Ecto neural progenitor cell (in vitro differentiated cells): ENCODE measurements at regions not wholly inside any gene's neighbourhood (a gene's known extent, or its start where the extent isn't known, plus 50 kb on each side); places are given as distances from the start of the nearest gene placed in this dataset.
"Not testable (repeated sequence)": the region's sequence is repeated elsewhere in the genome, so short reads cannot be mapped to it uniquely, and the experiment has no call there.

ENCODE experiments used
- DNase-seq: peaks from one replicate; pipeline ENCODE4 v3.0.0-alpha.2; 2018; ENCODE audit warnings: low spot score

DNA sequence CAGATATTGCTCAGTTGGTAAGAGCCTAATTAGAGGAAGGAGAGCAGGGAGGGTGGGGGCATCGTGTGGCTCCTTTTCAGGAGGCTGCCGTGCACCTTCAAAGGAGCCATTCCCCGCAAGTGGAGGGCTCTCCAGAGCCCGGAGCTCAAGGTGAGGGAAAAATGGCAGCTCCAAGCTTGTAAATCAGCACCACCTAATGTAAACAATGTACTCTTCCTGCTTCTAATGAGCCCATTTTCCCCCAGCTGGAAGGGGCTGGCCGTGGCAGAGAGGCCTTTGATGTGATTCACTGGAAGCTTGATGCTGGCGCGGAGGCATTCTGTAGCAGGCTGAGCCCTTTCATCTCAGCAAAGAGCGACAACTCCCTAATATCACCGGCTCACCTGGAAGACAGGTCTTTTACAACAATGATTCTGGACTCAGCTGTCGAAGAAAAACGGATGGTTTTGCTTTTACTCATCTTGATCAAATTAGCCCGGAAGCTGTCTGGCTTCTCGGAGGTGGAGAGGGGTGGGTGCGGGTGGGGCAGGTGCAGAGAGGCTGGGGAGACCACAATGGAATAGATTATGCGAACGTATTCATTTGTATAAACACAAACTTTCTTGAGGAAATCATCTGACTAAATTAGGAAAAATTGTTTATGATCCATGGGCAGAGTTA lies 112.5 kb downstream of the RRAGC start:
- no peak for DNase-seq

DNA sequence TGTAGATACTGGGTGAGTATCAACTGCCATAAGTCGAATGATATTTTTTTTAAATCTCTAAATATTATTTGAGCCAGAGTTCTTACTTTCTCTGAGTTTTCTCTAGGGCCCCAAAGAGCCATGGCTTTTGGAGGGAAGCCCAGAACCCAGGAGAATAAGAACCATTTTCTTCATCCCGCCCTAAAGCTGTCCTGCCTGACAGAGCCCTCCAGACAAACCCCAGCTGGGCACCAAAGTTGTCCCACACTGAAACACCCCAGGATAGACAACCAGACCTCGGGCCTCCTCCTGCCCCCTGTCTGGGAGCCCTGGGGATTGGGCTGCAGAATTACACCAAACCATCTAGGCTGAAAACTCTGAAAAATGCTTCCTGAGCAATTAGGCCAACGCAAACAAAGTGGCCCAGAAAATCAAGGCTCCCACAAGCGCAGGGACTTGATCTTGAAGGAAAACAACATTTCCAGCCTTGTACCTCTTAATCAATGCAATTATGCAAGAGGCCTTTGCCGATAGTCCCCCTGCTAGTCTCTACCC lies 113.1 kb downstream of the RRAGC start:
- no peak for DNase-seq

DNA sequence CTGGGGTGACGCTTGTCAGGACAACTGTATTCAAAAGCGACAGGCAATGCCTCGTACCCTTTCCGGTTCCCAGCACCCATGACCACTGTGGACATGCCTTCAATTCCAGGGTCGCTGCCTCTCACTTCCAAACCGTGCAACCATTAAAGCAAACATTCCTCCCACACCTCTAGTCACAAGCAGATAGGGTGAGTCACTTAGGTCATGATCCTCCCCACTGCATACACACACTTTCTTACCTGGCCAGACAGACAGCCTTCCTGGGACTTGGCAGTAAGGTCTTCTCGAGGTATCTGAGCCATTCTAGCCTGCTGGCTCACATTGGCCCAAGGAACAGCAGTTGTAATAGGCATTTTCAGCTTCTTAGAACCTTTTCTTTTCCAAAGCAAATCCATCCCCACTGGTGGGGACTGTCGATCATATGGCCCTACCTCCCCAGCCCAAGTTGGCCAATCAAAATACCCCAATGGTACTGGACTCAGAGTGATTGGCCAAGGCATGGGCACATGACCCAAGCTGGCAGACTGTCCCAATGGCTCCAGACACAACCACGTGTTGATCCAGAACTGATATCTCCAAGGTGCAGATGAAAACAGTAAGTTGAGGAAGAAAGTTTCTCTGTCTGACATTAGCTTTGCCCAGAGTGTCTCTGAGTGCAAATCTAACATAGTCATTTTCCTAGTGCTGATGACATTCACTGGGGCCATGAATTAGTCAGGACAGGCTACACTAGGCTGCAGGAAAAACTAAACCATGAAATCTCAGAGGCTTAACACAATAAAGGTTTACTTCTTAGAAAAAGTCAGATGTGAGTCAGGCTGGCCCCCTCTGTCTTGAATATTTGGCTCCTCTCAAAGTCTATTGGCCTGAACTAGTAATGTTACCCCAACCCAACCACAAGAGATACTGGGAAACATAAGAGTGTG lies 113.8 kb downstream of the RRAGC start:
- DNase-seq: no peak

DNA sequence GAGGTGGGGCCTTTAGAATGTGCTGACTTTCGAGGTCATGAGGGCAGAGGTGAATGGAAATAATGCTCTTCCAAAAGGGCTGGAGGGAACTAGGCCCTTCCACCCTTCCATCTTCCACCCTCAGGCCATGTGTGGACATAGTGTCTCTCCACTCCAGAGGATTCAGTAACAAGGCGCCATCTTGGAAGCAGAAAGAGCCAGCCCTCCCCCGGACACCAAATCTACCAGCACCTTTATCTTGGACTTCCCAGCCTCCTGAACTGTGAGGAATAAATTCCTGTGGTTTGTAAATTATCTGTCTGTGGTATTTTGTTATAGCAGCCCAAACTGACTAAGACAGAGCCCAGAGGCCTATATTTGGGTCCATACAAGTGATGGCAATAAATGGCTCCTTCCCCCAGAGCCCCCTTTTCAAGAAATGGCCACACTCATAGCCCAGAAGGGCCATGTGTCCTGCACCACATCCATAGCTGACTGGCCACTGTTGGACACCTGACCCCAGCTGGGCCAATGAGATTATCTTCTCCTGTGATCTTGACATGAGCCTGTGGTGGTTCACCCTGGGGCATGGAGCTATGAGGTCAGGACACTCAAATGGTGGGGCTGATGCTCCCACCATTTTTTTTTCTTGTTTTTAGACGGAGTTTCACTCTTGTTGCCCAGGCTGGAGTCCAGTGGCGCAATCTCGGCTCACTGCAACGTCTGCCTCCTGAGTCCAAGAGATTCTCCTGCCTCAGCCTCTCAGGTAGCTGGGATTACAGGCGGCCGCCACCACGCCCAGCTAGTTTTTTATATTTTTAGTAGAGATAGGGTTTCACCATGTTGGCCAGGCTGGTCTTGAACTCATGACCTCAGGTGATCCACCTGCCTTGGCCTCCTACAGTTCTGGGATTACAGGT lies 114.9 kb downstream of the RRAGC start:
- no peak for DNase-seq

DNA sequence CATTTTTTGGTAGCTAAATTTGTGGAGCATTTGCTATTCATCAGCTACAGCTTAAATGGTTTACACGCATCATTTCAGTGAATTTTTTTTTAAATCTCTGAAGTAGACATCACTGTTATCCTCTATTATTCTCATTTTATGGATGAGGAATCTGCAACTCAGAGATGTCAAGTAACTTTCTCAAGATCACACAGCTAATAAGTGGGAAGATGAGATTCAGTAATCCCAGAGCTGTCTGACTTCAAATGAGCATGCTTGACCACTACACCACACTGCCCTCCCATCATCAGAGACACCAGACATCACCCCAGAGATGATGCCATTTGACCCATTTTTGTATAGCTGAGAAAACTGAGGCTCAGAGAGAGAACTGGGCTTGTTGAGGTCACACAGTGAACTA lies 116.4 kb downstream of the RRAGC start:
- no peak for DNase-seq

DNA sequence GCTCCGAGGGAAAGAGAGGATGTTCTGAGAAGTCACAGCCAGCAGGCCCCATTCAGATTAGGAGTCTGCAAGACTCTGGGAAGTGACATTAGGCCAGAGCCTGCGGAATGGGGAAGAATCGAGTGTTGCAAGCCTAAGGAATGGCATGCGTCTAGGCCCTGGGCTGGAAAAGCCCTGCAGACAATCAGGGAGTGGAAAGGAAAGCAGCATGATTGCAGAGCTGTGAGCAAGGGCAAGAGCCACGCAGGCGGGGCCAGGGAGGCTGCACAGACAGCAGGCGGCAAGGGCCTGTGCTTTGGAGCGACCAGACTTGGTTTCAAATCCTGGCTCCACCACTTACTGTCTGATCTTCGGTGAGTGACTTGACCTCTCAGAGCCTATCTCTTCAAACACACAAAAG lies 118.2 kb downstream of the RRAGC start:
- DNase-seq: peak; percentile 60

DNA sequence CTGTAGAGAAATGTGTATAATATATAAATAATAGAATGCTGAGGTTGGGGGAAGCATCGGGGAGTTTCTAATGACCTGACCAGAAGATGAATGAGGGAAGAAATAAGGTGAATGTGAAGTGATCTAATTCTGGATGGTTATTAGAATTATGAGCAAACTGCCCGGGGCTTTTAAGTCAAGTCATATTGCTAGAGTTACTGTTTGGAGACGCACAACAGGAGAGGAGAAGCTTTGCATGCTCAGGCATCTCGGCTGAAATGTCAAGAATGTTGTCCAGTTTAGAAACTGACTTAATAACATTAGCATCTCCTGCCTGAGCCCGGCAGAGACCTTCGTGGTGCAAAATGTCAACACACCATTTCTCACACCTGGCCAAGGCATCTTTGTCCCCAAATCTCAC lies 119.1 kb downstream of the RRAGC start:
- no peak for DNase-seq

DNA sequence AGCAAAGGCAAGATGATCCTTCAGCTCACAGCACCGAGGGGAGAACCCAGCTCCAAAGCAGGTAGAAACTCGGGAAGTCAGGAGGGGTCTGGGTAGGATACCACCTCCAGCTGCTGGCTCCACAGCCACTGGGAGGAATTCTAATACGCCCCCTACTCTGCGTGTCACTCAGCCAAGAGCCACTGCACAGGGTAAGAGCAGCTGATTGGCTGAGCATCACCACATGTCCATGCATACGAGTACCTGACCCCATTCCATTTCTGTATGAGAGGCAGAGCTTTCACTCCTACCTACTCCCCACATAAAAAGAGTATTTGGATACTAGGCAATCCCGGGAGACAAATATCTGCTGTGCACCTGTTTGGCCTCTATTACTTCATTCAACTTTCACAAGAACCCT lies 121.4 kb downstream of the RRAGC start:
- DNase-seq: no peak

DNA sequence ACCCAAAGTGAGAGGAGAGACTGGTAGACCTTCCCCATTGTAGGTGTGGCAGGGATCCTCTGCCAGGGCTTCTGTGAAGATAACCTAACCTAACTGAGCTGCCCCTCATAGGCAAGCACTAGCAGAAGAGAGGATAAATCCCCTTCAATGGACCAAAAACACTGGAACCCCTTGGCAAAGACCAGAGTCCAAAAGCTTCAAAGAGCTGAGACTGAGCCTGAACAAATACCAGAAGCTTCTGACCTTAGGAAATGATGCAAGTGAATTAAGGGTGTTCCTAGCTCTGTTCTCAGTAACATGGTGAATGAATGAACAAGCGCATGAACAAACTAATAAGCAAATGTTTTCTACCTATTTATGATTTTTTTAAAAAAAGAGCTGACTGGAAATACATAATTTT lies 123.2 kb downstream of the RRAGC start:
- DNase-seq: no peak

DNA sequence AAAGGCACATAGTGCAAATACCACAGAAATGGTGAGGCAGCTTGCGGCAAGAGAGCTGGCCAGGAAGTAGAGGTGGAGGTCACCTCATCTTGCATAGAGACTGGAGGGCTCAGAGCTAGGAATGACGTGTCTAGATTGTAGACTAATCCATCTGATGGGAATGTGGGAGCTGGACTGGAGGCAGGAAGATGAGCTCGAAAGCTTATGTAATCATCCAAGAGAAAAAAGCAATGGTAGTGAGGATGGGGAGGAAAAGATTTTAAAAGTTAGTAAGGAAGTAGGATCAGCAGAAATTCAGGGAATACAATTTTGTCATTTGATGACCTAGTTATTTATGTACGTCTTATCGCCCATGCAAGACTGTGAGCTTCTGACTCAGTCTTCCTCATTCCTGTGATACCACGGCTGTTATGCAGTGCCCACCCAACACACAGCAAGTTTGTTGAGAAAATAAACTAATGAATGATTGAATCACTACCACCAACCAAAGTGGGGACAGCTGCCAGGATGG lies 123.9 kb downstream of the RRAGC start:
- no peak for DNase-seq

DNA sequence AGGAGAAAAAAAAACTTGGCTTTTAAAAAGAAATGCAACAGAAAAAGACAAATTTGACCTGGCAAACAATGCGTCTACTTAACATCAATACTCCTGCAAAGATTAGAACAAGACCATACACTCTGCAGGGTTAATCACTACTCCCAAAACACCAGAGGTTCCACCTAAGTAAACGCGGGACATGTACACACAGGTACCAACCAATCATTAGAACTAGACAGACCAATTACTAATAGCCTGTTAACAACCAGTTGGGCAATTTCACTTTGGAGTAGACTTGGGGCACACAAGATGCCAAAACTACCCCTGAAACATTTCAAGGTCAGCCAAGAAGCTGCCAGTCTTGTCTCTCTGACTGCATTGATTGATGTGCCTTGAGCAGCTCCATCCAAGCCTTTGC lies 125.8 kb downstream of the RRAGC start:
- no peak for DNase-seq

DNA sequence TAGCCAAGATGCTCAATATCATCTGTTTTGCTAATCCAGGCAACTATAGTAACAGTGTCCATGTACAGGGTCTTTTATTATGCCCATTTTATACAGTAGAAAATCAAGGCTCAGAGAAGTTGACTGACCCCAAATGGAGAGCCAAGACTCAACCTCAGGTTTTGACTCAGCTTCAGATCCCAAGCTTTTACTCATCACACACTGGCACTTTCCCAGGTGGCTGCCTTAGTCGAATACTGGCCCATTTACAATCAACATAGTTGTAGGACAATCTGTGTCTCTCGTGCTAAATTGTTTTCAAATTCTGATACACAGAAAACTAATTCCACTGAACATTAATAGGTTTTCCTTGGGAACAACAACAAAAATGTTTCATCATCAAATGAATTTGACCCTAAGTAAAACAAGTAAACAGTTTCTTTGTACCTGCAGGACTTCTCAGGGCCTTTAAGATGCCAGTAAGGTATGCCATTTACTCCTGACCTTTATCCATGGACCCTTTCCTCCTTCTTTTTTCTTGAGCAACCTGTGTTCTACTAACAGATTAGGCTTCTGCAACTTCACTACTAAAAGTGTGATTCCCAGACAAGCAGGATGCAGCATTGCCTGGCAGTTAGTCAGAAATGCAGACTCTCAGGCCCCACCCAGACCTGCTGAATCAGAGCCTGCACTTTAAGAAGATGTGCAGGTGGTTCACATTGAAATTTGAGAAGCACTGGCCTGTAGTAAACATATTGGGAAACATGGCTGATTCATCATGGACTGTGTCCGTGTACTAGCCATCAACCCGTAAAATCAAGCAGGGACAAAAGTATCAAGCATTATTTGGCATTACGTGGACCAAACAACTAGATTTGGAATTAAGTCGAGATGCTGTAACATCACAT lies 128.8 kb downstream of the RRAGC start:
- no peak for DNase-seq

DNA sequence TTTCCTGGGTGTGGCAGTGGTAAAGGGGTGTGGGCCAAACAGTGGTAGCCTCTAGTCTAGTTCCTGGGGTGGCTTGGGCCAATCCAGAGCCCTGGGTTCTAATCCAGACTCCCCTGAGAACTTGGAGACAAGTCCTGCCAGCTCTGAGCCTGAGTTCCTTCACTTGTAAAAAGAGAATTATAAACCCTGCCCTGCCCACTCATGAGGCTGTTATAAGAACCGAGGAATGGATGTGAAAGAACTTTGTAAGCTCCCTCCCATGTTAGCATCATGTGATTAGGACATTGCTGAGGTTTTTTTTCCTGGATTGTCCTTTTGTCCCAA lies 131.0 kb downstream of the RRAGC start:
- no peak for DNase-seq

DNA sequence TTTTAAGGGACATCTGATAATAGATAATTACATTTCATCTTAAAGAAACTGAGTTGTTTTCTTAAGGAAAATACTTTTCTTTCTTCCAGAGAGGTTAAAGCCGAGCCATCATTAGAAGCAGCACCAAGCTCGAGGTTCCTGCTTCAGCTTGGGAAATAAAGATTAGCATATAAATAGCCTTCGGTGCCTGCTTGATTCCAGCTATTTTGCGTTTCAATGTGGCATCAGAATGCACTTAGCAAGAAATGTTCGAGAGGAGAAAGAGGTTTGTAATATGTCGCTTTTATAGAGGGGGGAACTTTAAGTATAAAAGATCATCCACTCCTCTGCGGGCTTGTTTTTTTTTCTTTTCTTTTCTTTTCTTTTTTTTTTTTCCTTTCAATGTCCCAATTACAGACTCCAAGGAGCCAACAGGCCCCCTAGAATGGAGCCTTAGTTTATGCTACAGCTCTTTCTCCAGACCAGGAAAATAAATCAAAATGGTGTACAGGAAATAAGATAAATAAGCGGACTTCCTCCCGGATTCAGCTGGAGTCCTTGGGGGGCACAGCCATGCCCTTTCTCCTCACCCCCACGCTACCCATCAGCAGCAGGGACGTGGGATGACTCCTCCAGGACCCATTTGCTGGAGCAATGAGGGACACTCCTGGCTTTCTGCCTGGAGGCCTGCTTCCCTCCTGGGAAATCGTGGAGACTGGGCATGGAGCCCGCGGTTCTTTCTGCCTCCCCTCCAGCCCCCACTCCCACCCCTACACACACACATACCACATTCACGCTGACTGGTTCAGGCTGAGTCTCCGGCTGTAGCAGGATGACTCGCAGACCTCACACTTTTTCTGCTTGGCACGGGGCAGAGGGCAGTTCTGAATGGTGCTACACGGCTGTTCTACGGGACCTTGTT lies 131.6 kb downstream of the RRAGC start:
- no peak for DNase-seq

DNA sequence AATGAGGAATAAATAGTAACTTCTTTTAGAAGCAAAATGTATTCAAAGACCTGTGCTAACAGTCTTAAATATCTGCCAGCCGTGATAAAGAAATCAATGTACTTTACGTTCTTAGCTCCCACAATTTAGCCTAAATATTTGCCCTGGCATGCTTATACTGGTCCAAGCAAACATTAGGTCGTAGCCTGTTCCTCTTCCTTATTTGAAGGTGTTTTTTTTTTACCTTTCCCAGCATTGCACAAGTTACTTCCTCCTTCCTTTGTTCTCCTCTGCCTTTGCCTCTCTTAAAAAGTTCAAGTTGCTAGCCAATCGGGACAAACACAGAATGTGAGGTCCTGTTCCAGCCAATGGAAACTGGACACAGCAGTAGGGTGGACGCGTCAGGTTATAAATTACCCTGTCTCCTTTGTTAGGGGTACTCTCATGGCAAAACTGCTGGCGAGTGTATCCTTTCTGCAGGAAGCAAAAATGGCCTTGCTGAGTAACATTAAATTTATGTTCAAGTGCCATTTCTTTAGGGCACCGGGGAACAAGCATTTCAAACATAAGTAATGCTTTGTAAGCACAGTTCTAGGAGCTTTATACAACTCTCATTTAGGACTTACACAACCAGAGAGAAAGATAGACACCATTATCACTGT lies 134.1 kb downstream of the RRAGC start:
- DNase-seq: not testable (repeated sequence)

DNA sequence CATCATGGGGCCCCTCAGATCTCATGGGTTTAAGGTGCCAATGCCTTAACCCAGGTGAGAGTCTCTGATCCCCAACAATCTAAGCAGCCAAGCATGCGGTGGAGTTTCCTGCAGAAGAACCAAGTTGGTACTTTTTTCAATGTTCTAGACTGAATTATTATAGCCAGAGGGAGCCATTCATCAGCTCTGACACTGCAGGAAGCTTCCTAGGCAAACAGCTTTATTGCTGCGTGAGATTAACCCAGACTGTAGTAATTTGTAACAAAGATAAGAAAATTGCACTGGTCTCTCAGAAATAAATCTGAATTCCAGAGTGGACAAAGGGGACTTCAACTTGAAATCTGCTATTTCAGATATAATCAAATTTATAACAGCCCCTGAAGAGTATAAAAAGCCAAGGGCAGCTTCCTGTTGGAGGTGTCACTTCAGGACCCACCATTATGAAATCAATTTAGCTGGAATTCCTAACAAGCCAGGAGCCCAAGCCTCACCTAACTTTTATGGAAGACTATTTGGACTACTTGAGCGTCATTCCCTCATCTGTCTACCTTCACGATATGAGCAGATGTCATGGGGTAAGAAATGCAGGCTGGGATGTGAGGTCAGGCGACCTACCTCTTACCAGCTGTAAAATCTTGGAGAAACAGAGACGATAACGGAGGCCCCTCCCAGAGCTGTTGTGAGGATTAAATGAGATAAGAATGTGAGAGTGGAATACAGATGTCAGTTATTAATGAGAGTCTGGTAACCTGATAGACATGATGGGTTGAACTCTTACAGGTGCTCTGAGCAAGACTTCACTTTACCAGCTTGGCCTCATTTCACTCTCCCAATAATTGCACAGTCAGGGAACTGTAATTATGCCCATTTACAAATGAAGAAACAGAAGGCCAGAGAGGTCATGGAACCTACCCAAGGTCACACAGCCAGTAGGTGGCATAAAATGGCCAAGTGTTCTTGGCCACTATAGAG lies 135.1 kb downstream of the RRAGC start:
- no peak for DNase-seq

DNA sequence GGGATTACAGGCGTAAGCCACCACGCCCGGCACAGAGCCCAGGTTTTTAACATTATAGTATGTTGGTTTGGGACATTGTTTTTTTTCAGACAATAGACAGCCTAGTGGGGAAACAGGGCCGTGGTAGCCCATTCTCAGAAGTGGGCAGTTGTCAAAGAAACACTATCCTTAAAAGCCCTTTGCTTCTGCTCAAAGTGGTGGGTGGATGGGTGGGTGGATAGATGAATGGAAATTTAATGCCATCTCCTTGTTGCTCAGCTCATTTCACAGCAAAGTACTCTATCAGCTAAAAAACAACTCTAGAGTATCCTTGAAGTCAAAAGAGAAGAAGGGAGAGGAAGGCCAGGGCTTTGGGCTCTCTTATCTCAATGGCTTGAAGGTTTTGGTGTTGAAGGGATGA lies 137.8 kb downstream of the RRAGC start:
- no peak for DNase-seq

DNA sequence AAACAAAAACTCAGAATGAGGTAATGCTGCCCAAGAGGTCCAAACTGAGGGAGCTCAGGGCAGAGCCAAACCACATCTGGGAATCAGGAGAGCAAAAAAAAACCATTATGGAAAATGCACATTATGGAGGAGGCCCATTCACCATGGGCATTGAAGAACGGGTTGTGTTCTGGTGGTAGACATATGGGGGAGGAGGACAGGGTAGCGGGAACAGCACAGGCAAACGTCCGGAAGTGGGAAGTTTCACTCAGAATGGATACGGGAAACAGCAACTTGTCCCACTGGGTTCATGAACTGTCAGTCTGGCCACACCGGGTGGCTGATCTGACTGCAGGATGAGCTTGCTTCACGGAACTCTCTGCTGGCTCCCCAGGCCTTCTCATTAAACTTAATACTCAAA lies 139.7 kb downstream of the RRAGC start:
- DNase-seq: no peak
